AG04450 (cell line): ENCODE measurements at regions not wholly inside any gene's neighbourhood (a gene's known extent, or its start where the extent isn't known, plus 50 kb on each side); places are given as distances from the start of the nearest gene placed in this dataset.

ENCODE experiments used
- CTCF ChIA-PET: fragments of 300-600, 350-600 bp; formaldehyde crosslinking; extraction: SDS; loops from one replicate; lab custom pipeline; 2022; ENCODE audit warnings: antibody characterized with exemption, inconsistent platforms; lab: Charles Lee
- POLR2A ChIA-PET: fragments of 350-600 bp; formaldehyde crosslinking; extraction: SDS; loops from one replicate; lab custom pipeline; 2021; ENCODE audit warnings: antibody characterized with exemption, inconsistent platforms; lab: Yijun Ruan, JAX
- DNase-seq: peaks from one replicate; pipeline ENCODE4 v3.0.0-alpha.2; 2011; ENCODE audit warnings: low read depth, low spot score
- H3K27ac ChIP-seq: one replicate; pipeline ENCODE4 v1.5.1; 2012; ENCODE audit warnings: low read depth, low read length, control low read depth
- H3K27me3 ChIP-seq: one replicate; pipeline ENCODE4 v1.6.0; 2012; ENCODE audit warnings: low read length; ENCODE audit not compliant: control insufficient read depth, insufficient read depth
- H3K4me3 ChIP-seq: 2 replicates; pipeline ENCODE4 v1.5.1; 2011; ENCODE audit warnings: mild to moderate bottlenecking, low read depth, low read length, control low read depth
- H3K9me3 ChIP-seq: 2 replicates; pipeline ENCODE4 v1.5.1; 2012; ENCODE audit warnings: low read length; ENCODE audit not compliant: control insufficient read depth, insufficient read depth
- CTCF ChIP-seq: IDR thresholded peaks from 2 replicates; pipeline ENCODE4 v1.5.1; 2011; ENCODE audit warnings: low read depth, low read length, control low read depth, inconsistent platforms

- no peak for TF ChIP-seq CTCF
- Histone ChIP-seq H3K27me3 (no peaks in the 10 kb centered on the region), H3K4me3 (no peak overlapping the region), H3K9me3 (no peaks in the 10 kb centered on the region), H3K27ac (no peak overlapping the region)
- ChIA-PET POLR2A (no interaction called here), CTCF (no interaction called here)
- DNase-seq, result no peak
These were observed 496.5 kb upstream of the ADGRL2 start for GRCh38 chr1:81304187-81304586.

GRCh38 chr1:81299892-81300291, 500.8 kb upstream of the ADGRL2 start:
- CTCF ChIA-PET, result no interaction called here
- Histone ChIP-seq H3K27ac (no peak overlapping the region), H3K4me3 (no peak overlapping the region), H3K9me3 (no peaks in the 10 kb centered on the region), H3K27me3 (no peaks in the 10 kb centered on the region)
- TF ChIP-seq CTCF, result no peak
- POLR2A ChIA-PET, result no interaction called here
- DNase-seq, result no peak

GRCh38 chr1:81298266-81298665, 502.5 kb upstream of the ADGRL2 start:
- ChIA-PET POLR2A (no interaction called here), CTCF (interaction anchor here (0.5 to 1.1 kb wide), 2 partner anchors 173 to 527 kb away, joined by 3 read pairs; no protein-coding TSS in a partner anchor)
- no peaks in the 10 kb centered on the region for H3K9me3 ChIP-seq
- no peaks in the 10 kb centered on the region for H3K27me3 ChIP-seq
- no peak overlapping the region for H3K27ac ChIP-seq
- no peak for DNase-seq
- no peak for TF ChIP-seq CTCF
- no peak overlapping the region for H3K4me3 ChIP-seq

- TF ChIP-seq CTCF, result no peak
- Histone ChIP-seq H3K4me3 (no peak overlapping the region), H3K27me3 (no peaks in the 10 kb centered on the region), H3K9me3 (no peaks in the 10 kb centered on the region), H3K27ac (no peak overlapping the region)
- ChIA-PET CTCF (no interaction called here), POLR2A (no interaction called here)
- no peak for DNase-seq
These were observed 504.1 kb upstream of the ADGRL2 start for GRCh38 chr1:81296601-81297000.

GRCh38 chr1:81290326-81290725, 510.4 kb upstream of the ADGRL2 start:
- no peak for TF ChIP-seq CTCF
- H3K27ac ChIP-seq, result no peak overlapping the region
- H3K27me3 ChIP-seq, result no peaks in the 10 kb centered on the region
- H3K9me3 ChIP-seq, result no peaks in the 10 kb centered on the region
- POLR2A ChIA-PET, result no interaction called here
- CTCF ChIA-PET, result no interaction called here
- DNase-seq, result no peak
- H3K4me3 ChIP-seq, result no peak overlapping the region
